Epithelial cell of proximal tubule (primary cell): ENCODE measurements at regions not wholly inside any gene's neighbourhood (a gene's known extent, or its start where the extent isn't known, plus 50 kb on each side); places are given as distances from the start of the nearest gene placed in this dataset.

Experiments
- DNase-seq: peaks from one replicate; pipeline ENCODE4 v3.0.0-alpha.2; 2011; ENCODE audit warnings: low read depth
- H3K4me3 ChIP-seq: 2 replicates; pipeline ENCODE4 v1.5.1; 2011; ENCODE audit warnings: low read depth, mild to moderate bottlenecking, low read length
- CTCF ChIP-seq: conservative IDR thresholded peaks from 2 replicates; pipeline ENCODE4 v1.5.1; 2012; ENCODE audit warnings: low read depth, mild to moderate bottlenecking, low read length

- no peak overlapping the region for H3K4me3 ChIP-seq
- peak; percentile 38 for TF ChIP-seq CTCF
- DNase-seq: no peak
Observed at GRCh38 chr9:88781628-88782391, 209.5 kb upstream of the S1PR3 start.

GRCh38 chr9:88782931-88783710 is 208.1 kb upstream of the S1PR3 start:
- no peak for DNase-seq
- no peak for TF ChIP-seq CTCF

GRCh38 chr9:88783711-88784083 is 207.6 kb upstream of the S1PR3 start:
- no peak overlapping the region for H3K4me3 ChIP-seq
- no peak for DNase-seq
- no peak for TF ChIP-seq CTCF

More at GRCh38 chr9:88782931-88783710, 208.1 kb upstream of the S1PR3 start:
- H3K4me3 ChIP-seq: no peak overlapping the region

GRCh38 chr9:88784960-88785359 is 206.3 kb upstream of the S1PR3 start:
- DNase-seq: no peak
- no peak overlapping the region for H3K4me3 ChIP-seq
- no peak for TF ChIP-seq CTCF

- no peak for TF ChIP-seq CTCF
- H3K4me3 ChIP-seq: no peak overlapping the region
- no peak for DNase-seq
Observed at GRCh38 chr9:88786291-88787079, 204.8 kb upstream of the S1PR3 start.

GRCh38 chr9:88789785-88790184 is 201.5 kb upstream of the S1PR3 start:
- DNase-seq: no peak
- TF ChIP-seq CTCF: no peak
- H3K4me3 ChIP-seq: no peak overlapping the region
